ENCODE measurements at regions not wholly inside any gene's neighbourhood (a gene's known extent, or its start where the extent isn't known, plus 50 kb on each side); places are given as distances from the start of the nearest gene placed in this dataset.

DNA sequence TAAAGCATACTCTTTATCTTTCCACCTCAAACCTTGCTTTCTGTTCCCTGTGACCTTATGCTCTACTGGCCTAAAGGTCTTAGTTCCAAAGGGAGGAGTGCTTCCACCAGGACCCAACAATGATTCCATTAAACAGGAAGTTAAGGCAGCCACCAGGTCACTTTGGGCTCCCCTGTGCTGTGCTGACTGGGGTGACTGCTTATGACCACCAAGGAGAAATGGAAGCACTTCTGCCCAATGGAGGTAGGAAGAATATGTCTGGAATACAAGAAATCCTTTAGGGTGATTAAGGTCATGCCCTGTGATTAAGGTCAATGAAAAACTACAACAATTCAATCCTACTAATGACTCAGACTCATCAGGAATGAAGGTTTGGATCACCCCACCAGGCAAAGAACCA, 233.8 kb upstream of the CDH11 start:
- TF ChIP-seq ATF1 (CRISPR knock-in tag; IDR thresholded peaks at IDR 0.05) (no peak), CREB1 (CRISPR knock-in tag; IDR thresholded peaks at IDR 0.05) (no peak), GTF2I (CRISPR knock-in tag; conservative IDR thresholded peaks at IDR 0.05) (no peak), CTCF (IDR thresholded peaks at IDR 0.05) (no peak), SP1 (CRISPR knock-in tag; conservative IDR thresholded peaks at IDR 0.05) (no peak)
- TF ChIP-seq, protein P1, sequence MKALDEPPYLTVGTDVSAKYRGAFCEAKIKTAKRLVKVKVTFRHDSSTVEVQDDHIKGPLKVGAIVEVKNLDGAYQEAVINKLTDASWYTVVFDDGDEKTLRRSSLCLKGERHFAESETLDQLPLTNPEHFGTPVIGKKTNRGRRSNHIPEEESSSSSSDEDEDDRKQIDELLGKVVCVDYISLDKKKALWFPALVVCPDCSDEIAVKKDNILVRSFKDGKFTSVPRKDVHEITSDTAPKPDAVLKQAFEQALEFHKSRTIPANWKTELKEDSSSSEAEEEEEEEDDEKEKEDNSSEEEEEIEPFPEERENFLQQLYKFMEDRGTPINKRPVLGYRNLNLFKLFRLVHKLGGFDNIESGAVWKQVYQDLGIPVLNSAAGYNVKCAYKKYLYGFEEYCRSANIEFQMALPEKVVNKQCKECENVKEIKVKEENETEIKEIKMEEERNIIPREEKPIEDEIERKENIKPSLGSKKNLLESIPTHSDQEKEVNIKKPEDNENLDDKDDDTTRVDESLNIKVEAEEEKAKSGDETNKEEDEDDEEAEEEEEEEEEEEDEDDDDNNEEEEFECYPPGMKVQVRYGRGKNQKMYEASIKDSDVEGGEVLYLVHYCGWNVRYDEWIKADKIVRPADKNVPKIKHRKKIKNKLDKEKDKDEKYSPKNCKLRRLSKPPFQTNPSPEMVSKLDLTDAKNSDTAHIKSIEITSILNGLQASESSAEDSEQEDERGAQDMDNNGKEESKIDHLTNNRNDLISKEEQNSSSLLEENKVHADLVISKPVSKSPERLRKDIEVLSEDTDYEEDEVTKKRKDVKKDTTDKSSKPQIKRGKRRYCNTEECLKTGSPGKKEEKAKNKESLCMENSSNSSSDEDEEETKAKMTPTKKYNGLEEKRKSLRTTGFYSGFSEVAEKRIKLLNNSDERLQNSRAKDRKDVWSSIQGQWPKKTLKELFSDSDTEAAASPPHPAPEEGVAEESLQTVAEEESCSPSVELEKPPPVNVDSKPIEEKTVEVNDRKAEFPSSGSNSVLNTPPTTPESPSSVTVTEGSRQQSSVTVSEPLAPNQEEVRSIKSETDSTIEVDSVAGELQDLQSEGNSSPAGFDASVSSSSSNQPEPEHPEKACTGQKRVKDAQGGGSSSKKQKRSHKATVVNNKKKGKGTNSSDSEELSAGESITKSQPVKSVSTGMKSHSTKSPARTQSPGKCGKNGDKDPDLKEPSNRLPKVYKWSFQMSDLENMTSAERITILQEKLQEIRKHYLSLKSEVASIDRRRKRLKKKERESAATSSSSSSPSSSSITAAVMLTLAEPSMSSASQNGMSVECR (CRISPR knock-in tag; IDR thresholded peaks at IDR 0.05; ENCODE audit: borderline replicate concordance): no peak
- TF ChIP-seq, protein P2, sequence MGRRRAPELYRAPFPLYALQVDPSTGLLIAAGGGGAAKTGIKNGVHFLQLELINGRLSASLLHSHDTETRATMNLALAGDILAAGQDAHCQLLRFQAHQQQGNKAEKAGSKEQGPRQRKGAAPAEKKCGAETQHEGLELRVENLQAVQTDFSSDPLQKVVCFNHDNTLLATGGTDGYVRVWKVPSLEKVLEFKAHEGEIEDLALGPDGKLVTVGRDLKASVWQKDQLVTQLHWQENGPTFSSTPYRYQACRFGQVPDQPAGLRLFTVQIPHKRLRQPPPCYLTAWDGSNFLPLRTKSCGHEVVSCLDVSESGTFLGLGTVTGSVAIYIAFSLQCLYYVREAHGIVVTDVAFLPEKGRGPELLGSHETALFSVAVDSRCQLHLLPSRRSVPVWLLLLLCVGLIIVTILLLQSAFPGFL (CRISPR knock-in tag; IDR thresholded peaks at IDR 0.05; ENCODE audit: borderline replicate concordance): no peak

All from WTC11 (cell line).